Gastrocnemius medialis (tissue), 4 donors: ENCODE measurements at regions not wholly inside any gene's neighbourhood (a gene's known extent, or its start where the extent isn't known, plus 50 kb on each side); places are given as distances from the start of the nearest gene placed in this dataset.

Experiments
- ATAC-seq, 2 donors: fragments of 150-250 bp; one replicate each; pipeline ENCODE4 v1.9.1; 2016
- DNase-seq, 2 donors: peaks; one replicate each; pipeline ENCODE4 v3.0.0-alpha.2; 2019
- H3K27ac ChIP-seq, 4 donors: fragments of 200-600 bp; sonication (generic); 1 replicate in 1 of 4; 2 replicates in 3 of 4; pipeline ENCODE4 v1.5.1; 2016 to 2018; ENCODE audit warnings: mild to moderate bottlenecking in 2 of 4, moderate library complexity in 1 of 4
- H3K27me3 ChIP-seq, 3 donors: fragments of 200-600 bp; sonication (generic) in 2 of 3; 1 replicate in 1 of 3; 2 replicates in 2 of 3; pipeline versions ENCODE4 v1.5.1 to v1.6.0; 2016 to 2019; ENCODE audit warnings: mild to moderate bottlenecking in 1 of 3, moderate library complexity in 1 of 3
- H3K36me3 ChIP-seq, 2 donors: fragments of 200-600 bp; sonication (generic) in 1 of 2; one replicate each; pipeline ENCODE4 v1.5.1; 2017 to 2018
- H3K4me1 ChIP-seq, 2 donors: fragments of 200-600 bp; sonication (generic) in 1 of 2; one replicate each; pipeline ENCODE4 v1.5.1; 2016 to 2017; ENCODE audit warnings: mild to moderate bottlenecking in 2 of 2
- H3K4me3 ChIP-seq, 4 donors: fragments of 200-600 bp; sonication (generic) in 3 of 4; 1 replicate in 1 of 4; 2 replicates in 3 of 4; pipeline ENCODE4 v1.5.1; 2016 to 2019; ENCODE audit warnings: mild to moderate bottlenecking in 2 of 4
- H3K9me3 ChIP-seq, 3 donors: fragments of 200-600 bp; sonication (generic) in 2 of 3; 1 replicate in 1 of 3; 2 replicates in 2 of 3; pipeline ENCODE4 v1.5.1; 2016 to 2019
- CTCF ChIP-seq, 5 experiments: fragments of 450-650 bp in 3 of 5; fragments of 200-600 bp in 2 of 5; sonication (generic) in 2 of 5; IDR thresholded peaks in 4 of 5; conservative IDR thresholded peaks in 1 of 5; 1 replicate in 4 of 5; 2 replicates in 1 of 5; pipeline ENCODE4 v1.5.1; 2016 to 2019; ENCODE audit warnings: antibody characterized with exemption in 5 of 5, mild to moderate bottlenecking in 3 of 5, moderate library complexity in 3 of 5
- POLR2A ChIP-seq, 2 donors: fragments of 450-650 bp; IDR thresholded peaks; one replicate each; pipeline ENCODE4 v1.6.1; 2017; ENCODE audit warnings: antibody characterized with exemption in 2 of 2, mild to moderate bottlenecking in 2 of 2, moderate library complexity in 2 of 2
- in situ Hi-C, 4 donors: fragments of 200-750 bp; cut with MboI; loops; one replicate each; pipeline versions ENCODE4 v1.15.0 to v1.8.0; 2017; ENCODE audit warnings: low sequenced_read_pairs in 4 of 4
- intact Hi-C: fragments of 100-400 bp; cut with DNase I; formaldehyde crosslinking; loops from one replicate; pipeline ENCODE4 v1.15.1; 2023; ENCODE audit warnings: low total_unique reads

GRCh38 chr7:131843898-131844331, 287.5 kb upstream of the PODXL start:
- intact Hi-C loops: no loop called here
- no peaks in the 10 kb centered on the region for H3K9me3 ChIP-seq
- ATAC-seq (no peak), DNase-seq (no peak)
- H3K4me3 ChIP-seq: no peak overlapping the region
- TF ChIP-seq CTCF (IDR thresholded peaks at IDR 0.05 in 4 of 5, conservative IDR thresholded peaks at IDR 0.05 in 1 of 5) (no peak), POLR2A (IDR thresholded peaks at IDR 0.05) (no peak)
- H3K27me3 ChIP-seq: peaks cover 0 to 7% (median 0%) of the 10 kb centered on the region in 3 donors
- in situ Hi-C loops: no loop called here
- no peaks in the 10 kb centered on the region for H3K4me1 ChIP-seq
- H3K27ac ChIP-seq: no peak overlapping the region
- no peaks in the 10 kb centered on the region for H3K36me3 ChIP-seq

- intact Hi-C loops (no loop called here), in situ Hi-C loops (no loop called here)
- Histone ChIP-seq H3K4me1 (no peaks in the 10 kb centered on the region), H3K27ac (no peak overlapping the region), H3K27me3 (peaks cover 0 to 4% (median 0%) of the 10 kb centered on the region in 3 donors), H3K4me3 (no peak overlapping the region), H3K9me3 (no peaks in the 10 kb centered on the region), H3K36me3 (no peaks in the 10 kb centered on the region)
- DNase-seq (no peak), ATAC-seq (no peak)
- no peak for TF ChIP-seq CTCF (IDR thresholded peaks at IDR 0.05 in 4 of 5, conservative IDR thresholded peaks at IDR 0.05 in 1 of 5)
Measured at GRCh38 chr7:131839967-131840690, 283.7 kb upstream of the PODXL start.

- H3K36me3 ChIP-seq: no peaks in the 10 kb centered on the region
- peaks cover 0 to 4% (median 0%) of the 10 kb centered on the region in 3 donors for H3K27me3 ChIP-seq
- no peak for TF ChIP-seq CTCF (IDR thresholded peaks at IDR 0.05 in 4 of 5, conservative IDR thresholded peaks at IDR 0.05 in 1 of 5)
- TF ChIP-seq POLR2A (IDR thresholded peaks at IDR 0.05): no peak
- H3K4me1 ChIP-seq: no peaks in the 10 kb centered on the region
- H3K9me3 ChIP-seq: no peaks in the 10 kb centered on the region
- no peak overlapping the region for H3K4me3 ChIP-seq
- DNase-seq: no peak
- in situ Hi-C loops: no loop called here
- intact Hi-C loops: no loop called here
- H3K27ac ChIP-seq: no peak overlapping the region
- ATAC-seq: no peak
Measured at GRCh38 chr7:131836733-131837132, 280.3 kb upstream of the PODXL start.

- H3K27ac ChIP-seq: no peak overlapping the region
- peaks cover 0 to 8% (median 8%) of the 10 kb centered on the region in 3 donors for H3K27me3 ChIP-seq
- H3K36me3 ChIP-seq: no peaks in the 10 kb centered on the region
- H3K4me1 ChIP-seq: no peaks in the 10 kb centered on the region
- H3K9me3 ChIP-seq: no peaks in the 10 kb centered on the region
- DNase-seq (no peak), ATAC-seq (no peak)
- intact Hi-C loops (no loop called here), in situ Hi-C loops (no loop called here)
- TF ChIP-seq CTCF (IDR thresholded peaks at IDR 0.05 in 4 of 5, conservative IDR thresholded peaks at IDR 0.05 in 1 of 5) (no peak), POLR2A (IDR thresholded peaks at IDR 0.05) (no peak)
- no peak overlapping the region for H3K4me3 ChIP-seq
Measured at GRCh38 chr7:131835141-131835540, 278.7 kb upstream of the PODXL start.

GRCh38 chr7:131830681-131831080, 274.3 kb upstream of the PODXL start:
- H3K27ac ChIP-seq: no peak overlapping the region
- no peaks in the 10 kb centered on the region for H3K36me3 ChIP-seq
- peaks cover 0 to 14% (median 8%) of the 10 kb centered on the region in 3 donors for H3K27me3 ChIP-seq
- ATAC-seq: no peak
- no peak for DNase-seq
- no peaks in the 10 kb centered on the region for H3K9me3 ChIP-seq
- intact Hi-C loops (no loop called here), in situ Hi-C loops (no loop called here)
- TF ChIP-seq POLR2A (IDR thresholded peaks at IDR 0.05) (no peak), CTCF (IDR thresholded peaks at IDR 0.05 in 4 of 5, conservative IDR thresholded peaks at IDR 0.05 in 1 of 5) (no peak)
- H3K4me1 ChIP-seq: no peaks in the 10 kb centered on the region
- H3K4me3 ChIP-seq: no peak overlapping the region
